ENCODE measurements at regions not wholly inside any gene's neighbourhood (a gene's known extent, or its start where the extent isn't known, plus 50 kb on each side); places are given as distances from the start of the nearest gene placed in this dataset.
"Not testable (repeated sequence)": the region's sequence is repeated elsewhere in the genome, so short reads cannot be mapped to it uniquely, and the experiment has no call there.

DNA sequence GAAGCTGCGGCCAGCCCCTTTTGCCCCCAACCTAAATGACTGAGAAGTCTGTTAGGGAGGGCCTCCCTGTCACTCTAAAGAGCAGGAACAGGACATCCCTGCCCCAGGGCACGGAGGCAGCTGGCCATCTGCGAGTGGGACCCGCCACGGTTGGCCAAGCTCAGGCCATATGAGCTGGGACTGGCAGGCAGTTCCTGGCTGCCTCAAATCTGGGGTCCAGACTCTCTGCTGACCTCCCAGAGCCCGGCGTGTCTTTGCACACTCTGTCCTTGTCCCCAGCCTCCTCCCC lies 143.0 kb downstream of the IGLL1 start:
- TF ChIP-seq EZH2 (IDR thresholded peaks at IDR 0.05; ENCODE audit: low read depth), result not testable (repeated sequence)
- TF ChIP-seq, protein P1, sequence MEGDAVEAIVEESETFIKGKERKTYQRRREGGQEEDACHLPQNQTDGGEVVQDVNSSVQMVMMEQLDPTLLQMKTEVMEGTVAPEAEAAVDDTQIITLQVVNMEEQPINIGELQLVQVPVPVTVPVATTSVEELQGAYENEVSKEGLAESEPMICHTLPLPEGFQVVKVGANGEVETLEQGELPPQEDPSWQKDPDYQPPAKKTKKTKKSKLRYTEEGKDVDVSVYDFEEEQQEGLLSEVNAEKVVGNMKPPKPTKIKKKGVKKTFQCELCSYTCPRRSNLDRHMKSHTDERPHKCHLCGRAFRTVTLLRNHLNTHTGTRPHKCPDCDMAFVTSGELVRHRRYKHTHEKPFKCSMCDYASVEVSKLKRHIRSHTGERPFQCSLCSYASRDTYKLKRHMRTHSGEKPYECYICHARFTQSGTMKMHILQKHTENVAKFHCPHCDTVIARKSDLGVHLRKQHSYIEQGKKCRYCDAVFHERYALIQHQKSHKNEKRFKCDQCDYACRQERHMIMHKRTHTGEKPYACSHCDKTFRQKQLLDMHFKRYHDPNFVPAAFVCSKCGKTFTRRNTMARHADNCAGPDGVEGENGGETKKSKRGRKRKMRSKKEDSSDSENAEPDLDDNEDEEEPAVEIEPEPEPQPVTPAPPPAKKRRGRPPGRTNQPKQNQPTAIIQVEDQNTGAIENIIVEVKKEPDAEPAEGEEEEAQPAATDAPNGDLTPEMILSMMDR (conservative IDR thresholded peaks at IDR 0.05), result not testable (repeated sequence)

Data from PC-9 (cell line).